ENCODE measurements at regions not wholly inside any gene's neighbourhood (a gene's known extent, or its start where the extent isn't known, plus 50 kb on each side); places are given as distances from the start of the nearest gene placed in this dataset.

DNA sequence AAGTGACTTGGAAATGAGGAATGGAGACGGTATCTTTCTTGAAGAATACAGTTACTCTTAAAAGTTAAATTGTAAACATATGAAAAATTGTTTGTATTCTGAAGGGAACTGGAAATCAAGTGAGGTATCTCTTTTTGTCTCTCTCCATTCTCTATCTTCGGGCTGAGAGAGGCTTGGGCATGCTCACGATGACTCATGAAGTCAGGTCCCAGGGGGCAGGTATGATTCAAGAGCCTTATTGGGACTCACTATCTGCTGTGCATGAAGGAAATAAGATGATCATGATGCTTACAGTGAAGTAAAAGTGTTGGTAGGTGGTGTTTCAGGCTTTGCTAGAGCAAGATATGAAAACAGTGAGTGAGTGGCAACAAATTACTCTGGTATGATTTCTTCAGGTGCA, 200.4 kb upstream of the PITX2 start:
- DNase-seq (no peak), ATAC-seq (ENCODE audit: low read depth) (no peak)
- Mint-ChIP-seq H3K27ac (no peak overlapping the region), H3K4me1 (no peaks in the 10 kb centered on the region), H3K9me3 (ENCODE audit: insufficient read depth) (no peaks in the 10 kb centered on the region), H3K27me3 (no peaks in the 10 kb centered on the region), H3K4me3 (no peak overlapping the region)
- no peaks in the 10 kb centered on the region for H3K27me3 ChIP-seq (replicated peaks in 1 of 4; ENCODE audit: control extremely low read depth in 1 of 4, control insufficient read depth in 3 of 4, insufficient read depth in 4 of 4, low read length in 3 of 4)
- intact Hi-C loops (cut with micrococcal nuclease) = no loop called here
- 67% methylated on average over 1 of the region's 3 CpGs for WGBS (ENCODE audit: insufficient coverage)
- H4K20me1 ChIP-seq (ENCODE audit: control insufficient read depth, insufficient read depth, low read length, poor library complexity, severe bottlenecking) = no peaks in the 10 kb centered on the region
- ChIA-PET POLR2A (no interaction called here), CTCF (no interaction called here)
- no peaks in the 10 kb centered on the region for H3K79me2 ChIP-seq (ENCODE audit: control insufficient read depth, insufficient read depth, low read length)
- H3K4me2 ChIP-seq (replicated peaks; ENCODE audit: low read depth, low read length, poor library complexity, severe bottlenecking) = no peak overlapping the region
- no peaks in the 10 kb centered on the region for H3K9me3 ChIP-seq (ENCODE audit: control extremely low read depth in 1 of 3, control insufficient read depth in 2 of 3, insufficient read depth in 1 of 3, low read length in 2 of 3)
- no peak overlapping the region for H3K27ac ChIP-seq (ENCODE audit: low read length in 2 of 2)
- no peaks in the 10 kb centered on the region for H3K36me3 ChIP-seq (replicated peaks in 1 of 2; ENCODE audit: control extremely low read depth in 1 of 2, control insufficient read depth in 1 of 2, extremely low read depth in 1 of 2, insufficient read depth in 2 of 2, low read length in 1 of 2)
- no peak overlapping the region for H2AFZ ChIP-seq (ENCODE audit: insufficient read depth, low read depth, low read length, poor library complexity, severe bottlenecking)
- no peaks in the 10 kb centered on the region for H3K4me1 ChIP-seq (ENCODE audit: control insufficient read depth in 2 of 2, insufficient read depth in 2 of 2, low read length in 2 of 2)
- H3K9ac ChIP-seq (ENCODE audit: low read length) = no peak overlapping the region
- TF ChIP-seq, protein P1, sequence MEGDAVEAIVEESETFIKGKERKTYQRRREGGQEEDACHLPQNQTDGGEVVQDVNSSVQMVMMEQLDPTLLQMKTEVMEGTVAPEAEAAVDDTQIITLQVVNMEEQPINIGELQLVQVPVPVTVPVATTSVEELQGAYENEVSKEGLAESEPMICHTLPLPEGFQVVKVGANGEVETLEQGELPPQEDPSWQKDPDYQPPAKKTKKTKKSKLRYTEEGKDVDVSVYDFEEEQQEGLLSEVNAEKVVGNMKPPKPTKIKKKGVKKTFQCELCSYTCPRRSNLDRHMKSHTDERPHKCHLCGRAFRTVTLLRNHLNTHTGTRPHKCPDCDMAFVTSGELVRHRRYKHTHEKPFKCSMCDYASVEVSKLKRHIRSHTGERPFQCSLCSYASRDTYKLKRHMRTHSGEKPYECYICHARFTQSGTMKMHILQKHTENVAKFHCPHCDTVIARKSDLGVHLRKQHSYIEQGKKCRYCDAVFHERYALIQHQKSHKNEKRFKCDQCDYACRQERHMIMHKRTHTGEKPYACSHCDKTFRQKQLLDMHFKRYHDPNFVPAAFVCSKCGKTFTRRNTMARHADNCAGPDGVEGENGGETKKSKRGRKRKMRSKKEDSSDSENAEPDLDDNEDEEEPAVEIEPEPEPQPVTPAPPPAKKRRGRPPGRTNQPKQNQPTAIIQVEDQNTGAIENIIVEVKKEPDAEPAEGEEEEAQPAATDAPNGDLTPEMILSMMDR (IDR thresholded peaks at IDR 0.05) = no peak
- no peak for TF ChIP-seq EZH2 (IDR thresholded peaks at IDR 0.05; ENCODE audit: borderline replicate concordance, insufficient read depth, low read depth, low read length, poor library complexity, severe bottlenecking)
- H3K4me3 ChIP-seq (ENCODE audit: control extremely low read depth in 1 of 5, extremely low read depth in 1 of 5, insufficient read depth in 1 of 5, low read depth in 2 of 5, low read length in 4 of 5) = no peak overlapping the region

- H2AFZ ChIP-seq (ENCODE audit: insufficient read depth, low read depth, low read length, poor library complexity, severe bottlenecking) = no peak overlapping the region
- no peak overlapping the region for H3K4me3 Mint-ChIP-seq
- CTCF ChIA-PET = no interaction called here
- TF ChIP-seq EZH2 (IDR thresholded peaks at IDR 0.05; ENCODE audit: borderline replicate concordance, insufficient read depth, low read depth, low read length, poor library complexity, severe bottlenecking) = no peak
- TF ChIP-seq, protein P1 (IDR thresholded peaks at IDR 0.05) = no peak
- no peaks in the 10 kb centered on the region for H3K27me3 ChIP-seq (replicated peaks in 1 of 4; ENCODE audit: control extremely low read depth in 1 of 4, control insufficient read depth in 3 of 4, insufficient read depth in 4 of 4, low read length in 3 of 4)
- ATAC-seq (ENCODE audit: low read depth) (no peak), DNase-seq (no peak)
- no peak overlapping the region for H3K27ac Mint-ChIP-seq
- H3K4me1 ChIP-seq (ENCODE audit: control insufficient read depth in 2 of 2, insufficient read depth in 2 of 2, low read length in 2 of 2) = no peaks in the 10 kb centered on the region
- no peaks in the 10 kb centered on the region for H3K27me3 Mint-ChIP-seq
- WGBS (ENCODE audit: insufficient coverage) = 88% methylated on average over 5 of the region's 5 CpGs
- no peaks in the 10 kb centered on the region for H3K36me3 ChIP-seq (replicated peaks in 1 of 2; ENCODE audit: control extremely low read depth in 1 of 2, control insufficient read depth in 1 of 2, extremely low read depth in 1 of 2, insufficient read depth in 2 of 2, low read length in 1 of 2)
- H4K20me1 ChIP-seq (ENCODE audit: control insufficient read depth, insufficient read depth, low read length, poor library complexity, severe bottlenecking) = no peaks in the 10 kb centered on the region
- no peaks in the 10 kb centered on the region for H3K9me3 Mint-ChIP-seq (ENCODE audit: insufficient read depth)
- no peak overlapping the region for H3K4me2 ChIP-seq (replicated peaks; ENCODE audit: low read depth, low read length, poor library complexity, severe bottlenecking)
- H3K4me1 Mint-ChIP-seq = no peaks in the 10 kb centered on the region
- no peak overlapping the region for H3K9ac ChIP-seq (ENCODE audit: low read length)
- no peaks in the 10 kb centered on the region for H3K9me3 ChIP-seq (ENCODE audit: control extremely low read depth in 1 of 3, control insufficient read depth in 2 of 3, insufficient read depth in 1 of 3, low read length in 2 of 3)
- intact Hi-C loops (cut with micrococcal nuclease) = no loop called here
- no peaks in the 10 kb centered on the region for H3K79me2 ChIP-seq (ENCODE audit: control insufficient read depth, insufficient read depth, low read length)
- POLR2A ChIA-PET = no interaction called here
- no peak overlapping the region for H3K4me3 ChIP-seq (ENCODE audit: control extremely low read depth in 1 of 5, extremely low read depth in 1 of 5, insufficient read depth in 1 of 5, low read depth in 2 of 5, low read length in 4 of 5)
- no peak overlapping the region for H3K27ac ChIP-seq (ENCODE audit: low read length in 2 of 2)
Observed at GRCh38 chr4:110824344-110824743, 201.5 kb upstream of the PITX2 start.

Data from B cell (primary cell).